Liver (tissue), 8 donors: ENCODE measurements at regions not wholly inside any gene's neighbourhood (a gene's known extent, or its start where the extent isn't known, plus 50 kb on each side); places are given as distances from the start of the nearest gene placed in this dataset.

ENCODE experiments used
- DNase-seq: peaks from one replicate; pipeline ENCODE4 v3.0.0-alpha.2; 2017; ENCODE audit warnings: low spot score
- H3K27ac ChIP-seq, 2 donors: one replicate each; pipeline ENCODE4 v1.7.0; 2013; ENCODE audit warnings: inconsistent platforms in 2 of 2, low read length in 2 of 2, control low read depth in 1 of 2, low read depth in 1 of 2, mild to moderate bottlenecking in 1 of 2
- H3K27me3 ChIP-seq, 4 donors: one replicate each; pipeline versions ENCODE4 v1.6.1 to v1.7.0; 2013; ENCODE audit warnings: low read length in 3 of 4, inconsistent platforms in 1 of 4, mild to moderate bottlenecking in 1 of 4, moderate library complexity in 1 of 4; ENCODE audit not compliant: control insufficient read depth in 4 of 4, insufficient read depth in 4 of 4
- H3K36me3 ChIP-seq, 4 donors: one replicate each; pipeline versions ENCODE4 v1.6.1 to v1.7.0; 2013; ENCODE audit warnings: low read length in 3 of 4, mild to moderate bottlenecking in 3 of 4, low read depth in 1 of 4, moderate library complexity in 1 of 4; ENCODE audit not compliant: control insufficient read depth in 4 of 4, insufficient read depth in 3 of 4
- H3K4me1 ChIP-seq, 4 donors: one replicate each; pipeline versions ENCODE4 v1.6.1 to v1.7.0; 2013; ENCODE audit warnings: low read length in 3 of 4, mild to moderate bottlenecking in 3 of 4, moderate library complexity in 1 of 4; ENCODE audit not compliant: control insufficient read depth in 4 of 4, insufficient read depth in 4 of 4
- H3K4me3 ChIP-seq, 3 donors: one replicate each; pipeline versions ENCODE4 v1.6.1 to v1.7.0; 2013; ENCODE audit warnings: low read length in 3 of 3, control low read depth in 1 of 3, low read depth in 1 of 3, mild to moderate bottlenecking in 1 of 3
- H3K9ac ChIP-seq, 2 donors: one replicate each; pipeline ENCODE4 v1.7.0; 2013; ENCODE audit warnings: low read length in 2 of 2, mild to moderate bottlenecking in 2 of 2, moderate library complexity in 2 of 2, control low read depth in 1 of 2, low read depth in 1 of 2
- H3K9me3 ChIP-seq, 4 donors: one replicate each; pipeline versions ENCODE4 v1.6.1 to v1.7.0; 2013; ENCODE audit warnings: low read length in 3 of 4; ENCODE audit not compliant: control insufficient read depth in 4 of 4
- ATF3 ChIP-seq: IDR thresholded peaks from 2 replicates; pipeline ENCODE4 v1.6.1; 2016; ENCODE audit warnings: antibody characterized with exemption
- CTCF ChIP-seq: fragments of 150-350 bp; IDR thresholded peaks from 2 replicates; pipeline ENCODE4 v1.5.1; 2017; ENCODE audit warnings: improper control_type of control experiment, low read depth, low read length; ENCODE audit not compliant: missing input control
- EGR1 ChIP-seq, 2 donors: IDR thresholded peaks; 2 replicates each; pipeline ENCODE4 v1.6.1; 2016 to 2018; ENCODE audit warnings: antibody characterized with exemption in 2 of 2, low read depth in 2 of 2
- FOXA1 ChIP-seq: IDR thresholded peaks from 2 replicates; pipeline ENCODE4 v1.6.1; 2016; ENCODE audit warnings: antibody characterized with exemption
- FOXA2 ChIP-seq: IDR thresholded peaks from 2 replicates; pipeline ENCODE4 v1.6.1; 2016; ENCODE audit warnings: antibody characterized with exemption
- GABPA ChIP-seq, 2 donors: IDR thresholded peaks in 1 of 2; conservative IDR thresholded peaks in 1 of 2; 2 replicates each; pipeline ENCODE4 v1.6.1; 2016; ENCODE audit warnings: antibody characterized with exemption in 2 of 2, mild to moderate bottlenecking in 1 of 2, moderate library complexity in 1 of 2
- HNF4A ChIP-seq, 2 donors: conservative IDR thresholded peaks; 2 replicates each; pipeline ENCODE4 v1.6.1; 2016; ENCODE audit warnings: antibody characterized with exemption in 2 of 2, mild to moderate bottlenecking in 2 of 2
- HNF4G ChIP-seq: IDR thresholded peaks from 2 replicates; pipeline ENCODE4 v1.6.1; 2016; ENCODE audit warnings: antibody characterized with exemption
- JUND ChIP-seq, 2 donors: IDR thresholded peaks; 2 replicates each; pipeline ENCODE4 v1.6.1; 2016; ENCODE audit warnings: antibody characterized with exemption in 2 of 2
- MAX ChIP-seq: IDR thresholded peaks from 2 replicates; pipeline ENCODE4 v1.6.1; 2016; ENCODE audit warnings: antibody characterized with exemption
- RAD21 ChIP-seq, 2 donors: IDR thresholded peaks; 2 replicates each; pipeline ENCODE4 v1.6.1; 2016; ENCODE audit warnings: antibody characterized with exemption in 2 of 2, mild to moderate bottlenecking in 2 of 2
- REST ChIP-seq: IDR thresholded peaks from 2 replicates; pipeline ENCODE4 v1.6.1; 2016; ENCODE audit warnings: antibody characterized with exemption, mild to moderate bottlenecking
- RXRA ChIP-seq, 2 donors: IDR thresholded peaks; 2 replicates each; pipeline ENCODE4 v1.6.1; 2017 to 2018; ENCODE audit warnings: antibody characterized with exemption in 2 of 2, mild to moderate bottlenecking in 1 of 2
- SP1 ChIP-seq: IDR thresholded peaks from 2 replicates; pipeline ENCODE4 v1.6.1; 2018; ENCODE audit warnings: antibody characterized with exemption, mild to moderate bottlenecking
- TAF1 ChIP-seq: conservative IDR thresholded peaks from 2 replicates; pipeline ENCODE4 v1.6.1; 2016; ENCODE audit warnings: antibody characterized with exemption, mild to moderate bottlenecking
- YY1 ChIP-seq: IDR thresholded peaks from 2 replicates; pipeline ENCODE4 v1.6.1; 2016; ENCODE audit warnings: antibody characterized with exemption, mild to moderate bottlenecking
- ZBTB33 ChIP-seq: IDR thresholded peaks from 2 replicates; pipeline ENCODE4 v1.6.1; 2016; ENCODE audit warnings: antibody characterized with exemption
- WGBS: extraction: QIAGEN DNeasy Blood & Tissue Kit; methylation state at CpG from one replicate; pipeline ENCODE4 v1.1.7; 2013; 5-methylcytosine and 5-hydroxymethylcytosine counted together
- donor health status: healthy.
- donor health status: healthy.
- donor health status: healthy.
- donor health status: healthy.
- donor health status: healthy.

- 56% methylated on average over 4 of the region's 4 CpGs for WGBS
- Histone ChIP-seq H3K4me3 (no peak overlapping the region), H3K9me3 (no peaks in the 10 kb centered on the region), H3K27ac (no peak overlapping the region), H3K4me1 (no peaks in the 10 kb centered on the region), H3K36me3 (no peaks in the 10 kb centered on the region), H3K9ac (no peak overlapping the region), H3K27me3 (peaks cover 0 to 3% (median 0%) of the 10 kb centered on the region in 4 donors)
- DNase-seq: no peak
- TF ChIP-seq RAD21 (IDR thresholded peaks at IDR 0.05) (no peak), TAF1 (no peak), YY1 (no peak), ZBTB33 (no peak), FOXA2 (no peak), RXRA (IDR thresholded peaks at IDR 0.05) (no peak)
Observed at GRCh38 chr16:65509172-65509571, 387.3 kb upstream of the CDH11 start.

GRCh38 chr16:65500919-65501318 lies 379.1 kb upstream of the CDH11 start:
- WGBS: 74% methylated on average over 1 of the region's 1 CpG

GRCh38 chr16:65500007-65500406 lies 378.1 kb upstream of the CDH11 start:
- Histone ChIP-seq H3K27ac (no peak overlapping the region), H3K36me3 (no peaks in the 10 kb centered on the region), H3K27me3 (no peaks in the 10 kb centered on the region), H3K9me3 (no peaks in the 10 kb centered on the region), H3K9ac (no peak overlapping the region), H3K4me1 (no peaks in the 10 kb centered on the region), H3K4me3 (no peak overlapping the region)
- DNase-seq: no peak
- WGBS: 37% methylated on average over 2 of the region's 2 CpGs
- no peak for TF ChIP-seq YY1
- TF ChIP-seq RXRA (IDR thresholded peaks at IDR 0.05): no peak
- TF ChIP-seq RAD21 (IDR thresholded peaks at IDR 0.05): no peak
- TF ChIP-seq ZBTB33: no peak
- no peak for TF ChIP-seq MAX
- no peak for TF ChIP-seq HNF4A (conservative IDR thresholded peaks at IDR 0.05)
- no peak for TF ChIP-seq HNF4G
- no peak for TF ChIP-seq FOXA1
- TF ChIP-seq FOXA2: no peak
- no peak for TF ChIP-seq CTCF
- TF ChIP-seq ATF3: no peak
- TF ChIP-seq SP1: no peak
- TF ChIP-seq JUND (IDR thresholded peaks at IDR 0.05): no peak
- TF ChIP-seq TAF1: no peak
- no peak for TF ChIP-seq EGR1 (IDR thresholded peaks at IDR 0.05; ENCODE audit: low read depth in 2 of 2)
- no peak for TF ChIP-seq GABPA (IDR thresholded peaks at IDR 0.05 in 1 of 2, conservative IDR thresholded peaks at IDR 0.05 in 1 of 2)
- TF ChIP-seq REST: no peak

More at GRCh38 chr16:65500919-65501318, 379.1 kb upstream of the CDH11 start:
- no peak for TF ChIP-seq HNF4A (conservative IDR thresholded peaks at IDR 0.05)
- Histone ChIP-seq H3K4me1 (no peaks in the 10 kb centered on the region), H3K4me3 (no peak overlapping the region), H3K9me3 (no peaks in the 10 kb centered on the region), H3K27ac (no peak overlapping the region), H3K27me3 (no peaks in the 10 kb centered on the region), H3K36me3 (no peaks in the 10 kb centered on the region), H3K9ac (no peak overlapping the region)
- no peak for DNase-seq
